GM12874 (cell line): ENCODE measurements at regions not wholly inside any gene's neighbourhood (a gene's known extent, or its start where the extent isn't known, plus 50 kb on each side); places are given as distances from the start of the nearest gene placed in this dataset.

ENCODE experiments used
- TF ChIP-seq, protein P1 (sequence below): IDR thresholded peaks from 2 replicates; pipeline ENCODE4 v1.5.1; 2011; ENCODE audit warnings: low read depth, mild to moderate bottlenecking, control low read depth, low read length, moderate library complexity; ENCODE audit not compliant: insufficient read depth

- TF ChIP-seq, protein P1, sequence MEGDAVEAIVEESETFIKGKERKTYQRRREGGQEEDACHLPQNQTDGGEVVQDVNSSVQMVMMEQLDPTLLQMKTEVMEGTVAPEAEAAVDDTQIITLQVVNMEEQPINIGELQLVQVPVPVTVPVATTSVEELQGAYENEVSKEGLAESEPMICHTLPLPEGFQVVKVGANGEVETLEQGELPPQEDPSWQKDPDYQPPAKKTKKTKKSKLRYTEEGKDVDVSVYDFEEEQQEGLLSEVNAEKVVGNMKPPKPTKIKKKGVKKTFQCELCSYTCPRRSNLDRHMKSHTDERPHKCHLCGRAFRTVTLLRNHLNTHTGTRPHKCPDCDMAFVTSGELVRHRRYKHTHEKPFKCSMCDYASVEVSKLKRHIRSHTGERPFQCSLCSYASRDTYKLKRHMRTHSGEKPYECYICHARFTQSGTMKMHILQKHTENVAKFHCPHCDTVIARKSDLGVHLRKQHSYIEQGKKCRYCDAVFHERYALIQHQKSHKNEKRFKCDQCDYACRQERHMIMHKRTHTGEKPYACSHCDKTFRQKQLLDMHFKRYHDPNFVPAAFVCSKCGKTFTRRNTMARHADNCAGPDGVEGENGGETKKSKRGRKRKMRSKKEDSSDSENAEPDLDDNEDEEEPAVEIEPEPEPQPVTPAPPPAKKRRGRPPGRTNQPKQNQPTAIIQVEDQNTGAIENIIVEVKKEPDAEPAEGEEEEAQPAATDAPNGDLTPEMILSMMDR = no peak
These were observed 253.2 kb downstream of the BMP7 start for GRCh38 chr20:57013217-57013616.

DNA sequence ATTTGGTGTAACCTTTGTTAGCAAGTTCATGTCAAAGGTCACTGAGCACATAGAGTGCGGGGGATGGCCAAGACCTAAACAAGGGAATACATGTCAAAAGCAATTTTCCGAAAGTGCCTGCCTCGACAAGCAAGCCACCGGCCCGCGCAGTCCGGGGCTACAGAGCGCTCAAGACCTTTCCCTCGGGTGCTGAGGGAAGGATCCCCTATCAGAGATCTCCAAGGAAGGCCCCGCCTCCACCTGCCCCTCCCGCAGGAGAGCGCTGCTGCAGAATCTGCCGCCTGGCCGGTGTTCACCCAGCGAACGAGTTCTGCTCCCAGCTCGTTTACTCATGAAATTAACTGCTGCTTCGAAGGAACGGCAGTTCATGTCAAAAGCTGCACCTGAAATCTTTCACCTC lies 252.7 kb downstream of the BMP7 start:
- TF ChIP-seq, protein P1 = no peak

- TF ChIP-seq, protein P1 = no peak
These were observed 246.1 kb downstream of the BMP7 start for GRCh38 chr20:57020364-57020763.

GRCh38 chr20:57022306-57022705 lies 244.1 kb downstream of the BMP7 start:
- TF ChIP-seq, protein P1 = no peak

- TF ChIP-seq, protein P1 = no peak
These were observed 243.4 kb downstream of the BMP7 start for GRCh38 chr20:57023007-57023406.

DNA sequence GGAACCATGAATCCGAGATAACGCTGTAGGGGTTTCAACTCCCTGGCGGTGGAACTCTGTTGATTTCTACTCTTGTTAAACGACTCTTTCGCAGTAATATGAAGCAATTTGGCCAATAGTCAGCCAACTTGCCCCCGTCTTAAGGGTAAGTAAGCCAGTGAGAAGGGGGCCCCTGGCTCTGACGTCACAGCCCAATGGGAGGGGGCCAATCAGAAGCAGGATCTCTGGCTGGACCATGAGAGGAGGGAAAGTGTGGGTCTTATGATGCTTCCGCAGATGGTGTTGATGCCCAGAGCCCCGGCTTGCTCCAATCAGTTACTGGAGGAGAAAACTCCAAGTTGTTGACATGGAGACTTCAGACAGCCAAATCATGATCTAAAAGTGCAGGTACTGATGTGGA lies 242.4 kb downstream of the BMP7 start:
- TF ChIP-seq, protein P1 = no peak

DNA sequence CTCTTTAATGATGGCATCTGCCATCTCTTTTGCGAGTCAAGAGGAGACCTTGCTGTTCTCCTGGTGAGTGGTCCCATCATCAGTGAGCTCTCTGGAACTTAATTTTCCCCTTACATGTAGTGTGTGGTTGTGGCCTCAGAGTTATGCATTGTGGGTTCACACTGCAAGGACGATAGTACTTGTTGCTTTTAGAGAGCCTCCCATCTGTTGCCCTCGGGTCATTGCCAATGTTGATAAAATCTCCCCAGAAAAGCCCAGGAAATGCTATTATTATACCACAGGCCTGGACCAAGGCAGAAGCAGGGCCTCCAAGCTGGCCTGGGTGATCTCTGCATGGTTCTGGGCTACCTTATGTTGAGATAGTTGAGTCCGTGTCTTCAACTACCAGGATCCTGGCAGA lies 241.6 kb downstream of the BMP7 start:
- TF ChIP-seq, protein P1 = no peak

- TF ChIP-seq, protein P1 = no peak
These were observed 241.2 kb downstream of the BMP7 start for GRCh38 chr20:57025261-57025660.
